Smooth muscle cell (in vitro differentiated cells): ENCODE measurements at regions not wholly inside any gene's neighbourhood (a gene's known extent, or its start where the extent isn't known, plus 50 kb on each side); places are given as distances from the start of the nearest gene placed in this dataset.

Experiments
- DNase-seq: peaks from one replicate; lab custom pipeline; 2025; ENCODE audit not compliant: unreplicated experiment; lab: John Stamatoyannopoulos, UW
- H2AFZ ChIP-seq: fragments of 200-600 bp; sonication (generic); 2 replicates; pipeline ENCODE4 v1.6.0; 2016; ENCODE audit warnings: antibody characterized with exemption, low read depth, mild to moderate bottlenecking
- H3F3A ChIP-seq: fragments of 200-600 bp; sonication (generic); 2 replicates; pipeline ENCODE4 v1.6.0; 2017; ENCODE audit warnings: antibody characterized with exemption, low read depth
- H3K27ac ChIP-seq: fragments of 200-600 bp; sonication (generic); 2 replicates; pipeline ENCODE4 v1.5.1; 2016; ENCODE audit warnings: low read depth, mild to moderate bottlenecking
- H3K27me3 ChIP-seq: fragments of 200-600 bp; sonication (generic); 2 replicates; pipeline ENCODE4 v1.6.1; 2016; ENCODE audit warnings: low read depth, mild to moderate bottlenecking
- H3K36me3 ChIP-seq: fragments of 200-600 bp; sonication (generic); 2 replicates; pipeline ENCODE4 v1.5.1; 2016; ENCODE audit warnings: low read depth
- H3K4me1 ChIP-seq: fragments of 200-600 bp; sonication (generic); 2 replicates; pipeline ENCODE4 v1.5.1; 2016; ENCODE audit warnings: low read depth
- H3K4me2 ChIP-seq: fragments of 200-600 bp; sonication (generic); 2 replicates; pipeline ENCODE4 v1.6.0; 2016; ENCODE audit warnings: mild to moderate bottlenecking
- H3K4me3 ChIP-seq: fragments of 200-600 bp; sonication (generic); 2 replicates; pipeline ENCODE4 v1.5.1; 2016; ENCODE audit warnings: mild to moderate bottlenecking
- H3K79me2 ChIP-seq: fragments of 200-600 bp; sonication (generic); 2 replicates; pipeline ENCODE4 v1.6.0; 2016; ENCODE audit warnings: low read depth, mild to moderate bottlenecking
- H3K9ac ChIP-seq: fragments of 200-600 bp; sonication (generic); 2 replicates; pipeline ENCODE4 v1.6.0; 2016; ENCODE audit warnings: low read depth
- H3K9me3 ChIP-seq: fragments of 200-600 bp; sonication (generic); replicated peaks from 2 replicates; pipeline ENCODE4 v1.5.1; 2016; ENCODE audit warnings: low read depth
- H4K20me1 ChIP-seq: fragments of 200-600 bp; sonication (generic); 2 replicates; pipeline ENCODE4 v1.6.0; 2016; ENCODE audit warnings: low read depth
- WGBS: methylation state at CpG from one replicate; pipeline ENCODE4 v1.1.7; 2016; ENCODE audit warnings: low lambda C conversion rate; 5-methylcytosine and 5-hydroxymethylcytosine counted together
- TF ChIP-seq, protein P1 (sequence below): fragments of 200-600 bp; sonication (generic); IDR thresholded peaks from 2 replicates; pipeline ENCODE4 v1.5.1; 2017; ENCODE audit warnings: borderline replicate concordance, mild to moderate bottlenecking, antibody characterized with exemption; ENCODE audit not compliant: insufficient read depth, poor library complexity, severe bottlenecking

DNA sequence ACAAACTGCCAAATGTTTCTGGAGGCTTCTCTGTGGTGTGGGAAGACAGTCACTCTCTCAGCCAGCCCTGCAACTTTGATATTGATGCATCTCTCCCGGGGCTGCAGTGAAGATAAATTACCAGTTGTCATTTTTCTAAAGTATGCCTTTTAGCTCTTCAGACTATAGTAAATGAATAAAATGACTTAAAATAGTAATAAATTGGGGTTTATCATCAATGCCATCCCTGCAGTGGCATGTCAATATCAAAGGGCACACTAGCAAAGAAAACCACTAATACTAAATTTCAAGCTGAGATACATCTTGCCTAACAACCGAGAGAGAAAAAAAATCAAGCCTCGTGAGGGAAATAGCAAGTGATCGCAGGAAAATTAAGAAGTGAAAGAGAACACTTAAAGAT is 749.5 kb upstream of the SLC39A10 start:
- no peaks in the 10 kb centered on the region for H3K79me2 ChIP-seq
- no peaks in the 10 kb centered on the region for H3K36me3 ChIP-seq
- no peak overlapping the region for H3K9ac ChIP-seq
- no peaks in the 10 kb centered on the region for H4K20me1 ChIP-seq
- H3K9me3 ChIP-seq: no peaks in the 10 kb centered on the region
- TF ChIP-seq, protein P1, sequence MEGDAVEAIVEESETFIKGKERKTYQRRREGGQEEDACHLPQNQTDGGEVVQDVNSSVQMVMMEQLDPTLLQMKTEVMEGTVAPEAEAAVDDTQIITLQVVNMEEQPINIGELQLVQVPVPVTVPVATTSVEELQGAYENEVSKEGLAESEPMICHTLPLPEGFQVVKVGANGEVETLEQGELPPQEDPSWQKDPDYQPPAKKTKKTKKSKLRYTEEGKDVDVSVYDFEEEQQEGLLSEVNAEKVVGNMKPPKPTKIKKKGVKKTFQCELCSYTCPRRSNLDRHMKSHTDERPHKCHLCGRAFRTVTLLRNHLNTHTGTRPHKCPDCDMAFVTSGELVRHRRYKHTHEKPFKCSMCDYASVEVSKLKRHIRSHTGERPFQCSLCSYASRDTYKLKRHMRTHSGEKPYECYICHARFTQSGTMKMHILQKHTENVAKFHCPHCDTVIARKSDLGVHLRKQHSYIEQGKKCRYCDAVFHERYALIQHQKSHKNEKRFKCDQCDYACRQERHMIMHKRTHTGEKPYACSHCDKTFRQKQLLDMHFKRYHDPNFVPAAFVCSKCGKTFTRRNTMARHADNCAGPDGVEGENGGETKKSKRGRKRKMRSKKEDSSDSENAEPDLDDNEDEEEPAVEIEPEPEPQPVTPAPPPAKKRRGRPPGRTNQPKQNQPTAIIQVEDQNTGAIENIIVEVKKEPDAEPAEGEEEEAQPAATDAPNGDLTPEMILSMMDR: no peak
- H3F3A ChIP-seq: no peaks in the 10 kb centered on the region
- DNase-seq: no peak
- H3K4me3 ChIP-seq: no peak overlapping the region
- H3K27me3 ChIP-seq: no peaks in the 10 kb centered on the region
- no peak overlapping the region for H2AFZ ChIP-seq
- 86% methylated on average over 4 of the region's 4 CpGs for WGBS
- no peaks in the 10 kb centered on the region for H3K4me1 ChIP-seq
- H3K4me2 ChIP-seq: no peak overlapping the region
- H3K27ac ChIP-seq: no peak overlapping the region

DNA sequence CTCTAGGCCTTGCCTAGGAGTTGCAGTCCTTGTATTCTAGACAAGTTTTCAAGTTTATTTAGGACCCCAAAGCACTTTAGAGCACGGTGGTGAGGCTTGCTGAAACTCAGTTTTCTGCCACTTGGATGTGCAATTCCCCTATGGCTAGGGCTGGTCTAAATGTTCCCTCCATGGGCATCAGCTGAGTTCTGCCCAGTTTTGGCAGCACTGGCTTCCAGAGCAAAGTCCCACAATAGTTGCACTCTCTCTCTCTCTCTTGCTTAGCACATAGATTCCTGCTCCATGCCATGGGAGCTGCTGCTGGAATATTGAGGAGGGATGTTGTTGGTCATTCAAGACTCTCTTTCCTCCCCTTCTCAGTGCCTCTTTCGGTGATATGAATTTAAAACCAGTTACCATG is 760.2 kb upstream of the SLC39A10 start:
- TF ChIP-seq, protein P1: no peak
- no peak for DNase-seq
- no peak overlapping the region for H3K9ac ChIP-seq
- H3K4me3 ChIP-seq: no peak overlapping the region
- no peaks in the 10 kb centered on the region for H3K27me3 ChIP-seq
- no peaks in the 10 kb centered on the region for H3K36me3 ChIP-seq
- no peaks in the 10 kb centered on the region for H3F3A ChIP-seq
- no peaks in the 10 kb centered on the region for H3K79me2 ChIP-seq
- H3K9me3 ChIP-seq: no peaks in the 10 kb centered on the region
- H3K4me2 ChIP-seq: no peak overlapping the region
- H2AFZ ChIP-seq: no peak overlapping the region
- no peak overlapping the region for H3K27ac ChIP-seq
- H3K4me1 ChIP-seq: no peaks in the 10 kb centered on the region
- H4K20me1 ChIP-seq: no peaks in the 10 kb centered on the region
- WGBS: 79% methylated on average over 2 of the region's 2 CpGs

DNA sequence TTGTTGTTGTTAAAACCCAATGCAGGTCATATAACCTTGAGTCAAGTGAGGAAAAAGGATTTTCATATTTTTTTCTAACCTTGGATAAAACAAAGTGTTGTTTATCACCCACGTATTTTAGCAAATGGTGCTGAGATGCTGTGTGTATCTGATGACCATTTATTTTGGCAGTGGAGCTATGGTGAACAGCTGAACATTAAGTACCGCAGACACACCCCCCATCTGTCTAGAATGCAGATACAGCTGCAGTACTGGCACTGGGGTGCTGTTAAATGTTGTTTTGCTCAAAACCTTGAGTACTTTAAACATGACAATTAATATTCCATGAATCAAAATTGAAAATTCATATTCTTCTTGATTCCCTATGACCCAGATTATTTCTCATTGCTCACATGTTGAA is 773.3 kb upstream of the SLC39A10 start:
- Histone ChIP-seq H3K9me3 (no peaks in the 10 kb centered on the region), H3F3A (no peaks in the 10 kb centered on the region), H3K4me1 (no peaks in the 10 kb centered on the region), H3K79me2 (no peaks in the 10 kb centered on the region), H3K27ac (no peak overlapping the region), H3K4me3 (no peak overlapping the region), H3K9ac (no peak overlapping the region), H4K20me1 (no peaks in the 10 kb centered on the region), H3K27me3 (no peaks in the 10 kb centered on the region), H3K4me2 (no peak overlapping the region), H3K36me3 (no peaks in the 10 kb centered on the region), H2AFZ (no peak overlapping the region)
- TF ChIP-seq, protein P1: no peak
- DNase-seq: no peak
- 88% methylated on average over 2 of the region's 2 CpGs for WGBS

DNA sequence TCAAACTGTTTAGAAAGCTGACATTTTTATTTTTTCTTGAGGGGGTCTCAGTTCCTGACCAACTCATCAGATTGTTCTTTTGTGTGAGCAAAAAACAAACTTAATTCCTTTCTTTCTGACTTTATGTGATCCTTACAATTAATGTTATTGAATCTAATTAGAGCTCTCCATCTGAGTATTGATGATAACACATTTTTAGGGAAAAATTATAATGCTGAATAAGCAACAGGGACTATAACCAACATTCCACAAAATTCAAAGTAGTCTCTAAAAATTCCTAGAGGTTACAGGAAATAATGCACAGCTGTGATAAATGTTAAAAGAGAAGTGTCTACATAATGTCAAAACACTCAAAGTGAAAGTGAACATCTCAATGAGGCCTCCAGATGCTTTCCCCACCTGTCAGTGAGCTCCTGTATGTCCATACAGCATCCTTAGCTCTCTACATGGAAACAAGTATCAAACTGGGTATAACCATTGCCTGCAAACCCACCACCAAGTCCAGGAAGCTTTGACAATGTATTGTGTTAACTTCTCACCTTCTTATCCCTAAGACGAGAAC is 786.0 kb upstream of the SLC39A10 start:
- DNase-seq: no peak
- no peaks in the 10 kb centered on the region for H3K4me1 ChIP-seq
- H3K27ac ChIP-seq: no peak overlapping the region
- H2AFZ ChIP-seq: peak overlapping the region; percentile 53
- no peaks in the 10 kb centered on the region for H4K20me1 ChIP-seq
- no peaks in the 10 kb centered on the region for H3K36me3 ChIP-seq
- 86% methylated on average over 1 of the region's 1 CpG for WGBS
- H3K27me3 ChIP-seq: no peaks in the 10 kb centered on the region
- H3K9ac ChIP-seq: no peak overlapping the region
- no peak overlapping the region for H3K4me2 ChIP-seq
- H3K4me3 ChIP-seq: no peak overlapping the region
- no peaks in the 10 kb centered on the region for H3K79me2 ChIP-seq
- H3F3A ChIP-seq: no peaks in the 10 kb centered on the region
- TF ChIP-seq, protein P1: no peak
- H3K9me3 ChIP-seq: no peaks in the 10 kb centered on the region
